Neural progenitor cell (in vitro differentiated cells): ENCODE measurements at regions not wholly inside any gene's neighbourhood (a gene's known extent, or its start where the extent isn't known, plus 50 kb on each side); places are given as distances from the start of the nearest gene placed in this dataset.

ENCODE experiments used
- CTCF ChIP-seq: fragments of 200-600 bp; sonication (generic); IDR thresholded peaks from 2 replicates; pipeline ENCODE4 v1.5.1; 2017; ENCODE audit warnings: antibody characterized with exemption, mild to moderate bottlenecking
- EZH2 ChIP-seq: fragments of 200-600 bp; sonication (generic); IDR thresholded peaks from 2 replicates; pipeline ENCODE4 v1.6.1; 2017; ENCODE audit warnings: antibody characterized with exemption, mild to moderate bottlenecking, moderate library complexity

DNA sequence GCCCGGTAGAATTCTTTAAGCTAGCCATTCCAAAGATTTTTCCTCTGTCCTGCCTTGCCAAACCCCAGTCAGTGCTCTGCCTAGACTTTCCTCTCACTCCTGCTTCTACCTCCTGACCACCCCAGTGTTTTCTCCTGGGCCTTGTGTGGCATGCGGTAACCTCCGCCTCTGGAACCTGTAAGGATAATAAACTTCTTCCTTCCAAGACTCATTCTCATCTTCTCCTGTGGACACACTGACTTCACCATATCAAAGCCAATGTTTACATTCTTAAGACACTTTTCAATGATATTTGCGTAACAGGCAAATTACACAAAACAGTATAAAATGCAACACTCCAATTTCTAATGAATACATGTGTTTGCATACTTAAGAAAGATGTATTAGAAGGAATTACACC is 354.6 kb downstream of the RNF144B start:
- no peak for TF ChIP-seq EZH2
- TF ChIP-seq CTCF = no peak
